Astrocyte of the spinal cord (primary cell): ENCODE measurements at regions not wholly inside any gene's neighbourhood (a gene's known extent, or its start where the extent isn't known, plus 50 kb on each side); places are given as distances from the start of the nearest gene placed in this dataset.
A peak's percentile ranks its signal among the peaks of the same experiment; 100 is the strongest.

Source experiments
- DNase-seq: peaks from one replicate; pipeline ENCODE4 v3.0.0; 2011; ENCODE audit warnings: low read depth, low spot score
- H3K4me3 ChIP-seq: 2 replicates; pipeline ENCODE4 v1.5.1; 2011; ENCODE audit warnings: low read depth, mild to moderate bottlenecking, low read length, moderate library complexity
- in situ Hi-C: cut with HindIII; loops from 2 replicates; pipeline ENCODE4 v1.10.0; 2017; ENCODE audit warnings: low sequenced_read_pairs
- TF ChIP-seq, protein P1 (sequence below): IDR thresholded peaks from 2 replicates; pipeline ENCODE4 v1.5.1; 2012; ENCODE audit warnings: low read depth, mild to moderate bottlenecking, low read length, inconsistent platforms

DNA sequence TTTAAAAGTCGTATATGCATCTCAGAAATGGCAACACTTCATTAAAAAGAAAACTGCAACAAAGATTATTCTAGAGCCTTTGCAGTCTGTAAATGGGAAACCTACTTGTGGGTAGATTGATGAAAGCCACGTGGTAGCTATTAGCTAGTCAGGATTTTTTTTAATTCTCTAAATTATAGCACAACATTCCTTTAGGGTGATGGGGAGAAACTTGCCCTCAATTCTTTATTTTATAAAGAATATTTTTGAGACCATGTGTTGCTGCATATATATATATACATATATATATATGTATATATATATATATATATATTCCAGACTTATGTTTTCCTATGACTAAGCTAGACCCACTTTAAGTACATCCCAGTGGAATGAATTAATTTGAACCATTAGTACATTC lies 118.0 kb downstream of the PPP1R3A start:
- no peak for DNase-seq
- TF ChIP-seq, protein P1, sequence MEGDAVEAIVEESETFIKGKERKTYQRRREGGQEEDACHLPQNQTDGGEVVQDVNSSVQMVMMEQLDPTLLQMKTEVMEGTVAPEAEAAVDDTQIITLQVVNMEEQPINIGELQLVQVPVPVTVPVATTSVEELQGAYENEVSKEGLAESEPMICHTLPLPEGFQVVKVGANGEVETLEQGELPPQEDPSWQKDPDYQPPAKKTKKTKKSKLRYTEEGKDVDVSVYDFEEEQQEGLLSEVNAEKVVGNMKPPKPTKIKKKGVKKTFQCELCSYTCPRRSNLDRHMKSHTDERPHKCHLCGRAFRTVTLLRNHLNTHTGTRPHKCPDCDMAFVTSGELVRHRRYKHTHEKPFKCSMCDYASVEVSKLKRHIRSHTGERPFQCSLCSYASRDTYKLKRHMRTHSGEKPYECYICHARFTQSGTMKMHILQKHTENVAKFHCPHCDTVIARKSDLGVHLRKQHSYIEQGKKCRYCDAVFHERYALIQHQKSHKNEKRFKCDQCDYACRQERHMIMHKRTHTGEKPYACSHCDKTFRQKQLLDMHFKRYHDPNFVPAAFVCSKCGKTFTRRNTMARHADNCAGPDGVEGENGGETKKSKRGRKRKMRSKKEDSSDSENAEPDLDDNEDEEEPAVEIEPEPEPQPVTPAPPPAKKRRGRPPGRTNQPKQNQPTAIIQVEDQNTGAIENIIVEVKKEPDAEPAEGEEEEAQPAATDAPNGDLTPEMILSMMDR = no peak

DNA sequence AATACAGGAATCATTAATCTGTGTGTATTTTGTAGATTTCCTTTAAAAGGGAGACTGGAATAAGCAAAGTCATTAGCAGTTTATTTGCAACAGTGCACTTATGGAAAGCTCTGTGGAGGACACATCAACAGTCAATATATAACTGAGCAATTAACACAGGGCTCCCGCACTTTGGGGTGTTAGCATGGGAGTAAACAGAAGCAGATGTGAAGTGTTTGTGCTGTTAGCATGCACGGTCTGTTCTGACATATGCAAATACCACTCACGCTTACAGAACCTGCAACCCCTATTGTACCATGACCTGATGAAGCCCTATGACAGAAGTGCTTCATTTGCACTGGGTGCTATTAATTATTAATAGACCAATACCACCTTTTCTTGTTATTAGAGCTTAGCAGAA lies 118.9 kb downstream of the PPP1R3A start:
- DNase-seq = no peak
- no peak overlapping the region for H3K4me3 ChIP-seq
- in situ Hi-C loops = no loop called here
- TF ChIP-seq, protein P1 = no peak

More for the DNA sequence above, 118.0 kb downstream of the PPP1R3A start:
- H3K4me3 ChIP-seq = no peak overlapping the region
- in situ Hi-C loops = no loop called here

DNA sequence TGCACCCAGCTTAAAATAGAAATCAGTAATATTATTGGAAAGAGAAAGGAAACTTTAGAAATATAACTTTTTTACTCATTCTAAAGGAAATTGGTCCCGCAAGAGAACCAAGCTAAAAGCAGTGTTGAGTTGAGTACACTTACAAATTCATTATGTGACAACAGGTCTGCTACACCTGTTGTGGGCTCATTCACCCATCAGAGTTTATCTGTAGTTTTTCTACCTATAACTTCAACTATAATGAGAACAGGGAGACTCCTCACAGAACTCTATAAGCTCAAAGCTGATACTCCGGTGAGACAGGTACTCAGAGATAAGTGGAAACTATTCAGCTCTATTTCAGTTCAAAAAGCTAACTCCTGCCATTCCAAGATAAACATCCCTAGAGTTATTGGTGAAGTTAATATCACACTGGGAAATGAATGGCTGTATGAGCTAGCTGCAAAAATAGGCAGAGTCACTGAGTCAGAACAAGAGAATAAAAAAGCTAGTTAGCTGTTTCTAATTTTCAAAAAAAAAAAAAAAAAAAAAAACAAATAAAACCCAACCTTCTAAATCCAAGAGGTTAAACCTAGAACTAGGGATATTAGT lies 121.3 kb downstream of the PPP1R3A start:
- in situ Hi-C loops = no loop called here
- TF ChIP-seq, protein P1 = no peak
- peak; percentile 44 for DNase-seq
- H3K4me3 ChIP-seq = no peak overlapping the region

DNA sequence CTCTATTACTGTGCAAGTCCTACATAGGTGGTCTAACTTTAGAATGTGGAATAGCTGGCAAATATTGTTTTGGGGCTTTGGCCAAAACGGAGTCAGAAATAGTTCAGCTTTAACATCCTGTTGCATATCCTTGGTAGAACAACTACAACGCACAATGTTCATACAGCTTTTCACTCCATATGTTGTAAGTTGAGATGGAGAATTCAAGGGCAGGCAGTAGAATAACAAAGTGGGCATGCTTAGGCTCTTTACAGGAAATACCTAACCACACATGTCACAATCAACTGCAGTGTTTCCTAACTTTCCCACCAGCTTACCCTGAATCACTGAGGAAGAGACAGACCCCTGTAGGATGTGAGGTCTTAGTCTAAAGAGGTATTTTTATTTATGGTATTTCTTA lies 122.3 kb downstream of the PPP1R3A start:
- in situ Hi-C loops = no loop called here
- no peak overlapping the region for H3K4me3 ChIP-seq
- peak; percentile 96 for DNase-seq
- TF ChIP-seq, protein P1 = no peak

DNA sequence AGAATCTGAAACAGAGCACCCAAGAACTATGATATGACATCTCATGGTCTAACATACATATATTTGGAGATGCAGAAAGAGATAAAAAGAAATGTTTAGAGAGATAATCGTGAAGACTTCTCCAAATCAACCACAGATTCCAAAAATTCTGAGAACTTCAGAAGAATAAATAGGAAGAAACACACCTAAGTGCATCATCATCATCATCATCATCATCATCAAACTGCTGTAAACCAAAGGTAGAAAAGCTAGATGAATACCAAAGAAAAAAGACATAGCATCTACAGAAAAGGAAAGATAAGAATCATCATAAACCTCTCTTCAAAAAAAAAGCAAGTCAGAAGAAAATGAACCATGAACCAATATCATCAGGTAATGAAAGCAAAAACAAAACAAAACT lies 124.2 kb downstream of the PPP1R3A start:
- no peak for DNase-seq
- no peak overlapping the region for H3K4me3 ChIP-seq
- in situ Hi-C loops = no loop called here
- TF ChIP-seq, protein P1 = no peak

DNA sequence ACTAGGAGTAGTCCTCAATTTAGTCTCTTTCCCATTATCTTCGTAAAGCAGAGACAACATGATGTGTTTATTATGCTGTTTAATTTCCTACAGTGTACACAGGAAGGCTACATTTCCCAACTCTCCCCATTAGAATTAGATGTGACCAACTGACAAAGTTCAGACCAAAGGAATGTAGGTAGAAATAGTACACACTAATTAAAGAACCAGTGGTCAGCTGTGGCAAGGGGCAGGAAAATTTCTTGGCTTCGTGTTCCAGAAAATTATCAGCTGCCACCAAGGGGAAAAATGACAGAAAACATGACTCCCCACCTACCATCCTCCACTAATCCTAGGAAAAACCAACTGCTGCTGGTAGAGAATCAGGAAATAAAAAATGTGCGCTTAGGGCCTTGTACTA lies 125.6 kb downstream of the PPP1R3A start:
- H3K4me3 ChIP-seq = no peak overlapping the region
- DNase-seq = no peak
- in situ Hi-C loops = no loop called here
- TF ChIP-seq, protein P1 = no peak
